ENCODE measurements at regions not wholly inside any gene's neighbourhood (a gene's known extent, or its start where the extent isn't known, plus 50 kb on each side); places are given as distances from the start of the nearest gene placed in this dataset.

DNA sequence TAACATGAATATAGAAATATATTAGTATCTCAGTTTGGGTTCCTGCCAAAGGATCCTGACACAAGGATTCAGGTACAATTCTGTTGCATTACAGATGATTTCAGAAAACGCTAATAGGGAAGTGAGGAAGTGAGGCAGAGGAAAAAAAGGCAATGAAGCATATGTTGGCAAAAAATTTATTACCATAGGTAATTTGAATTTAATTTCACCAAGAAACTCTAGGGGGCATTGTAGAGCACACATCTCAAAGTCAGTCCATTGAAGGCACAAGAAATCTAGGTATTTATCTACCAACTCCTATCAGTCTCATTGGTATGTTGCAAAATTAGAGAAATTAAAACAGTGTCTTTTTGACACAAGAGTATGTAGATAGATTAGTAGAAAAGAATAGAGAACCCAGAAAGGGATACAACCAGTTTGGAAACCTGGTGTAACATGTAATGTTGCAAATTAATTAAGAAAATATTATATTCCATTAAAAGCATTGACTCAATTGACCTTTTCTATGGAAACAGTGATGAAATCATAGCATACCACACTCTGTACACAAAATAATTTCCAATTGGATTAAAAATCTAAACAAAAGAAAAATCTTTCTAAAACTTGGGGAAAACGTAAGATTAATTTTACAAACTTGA lies 104.9 kb upstream of the SNX7 start:
- no peak for TF ChIP-seq CTCF (IDR thresholded peaks at IDR 0.05)
- TF ChIP-seq POLR2AphosphoS5 (IDR thresholded peaks at IDR 0.05) = no peak
- no peak for TF ChIP-seq POLR2A (IDR thresholded peaks at IDR 0.05)
- TF ChIP-seq EP300 (IDR thresholded peaks at IDR 0.05) = no peak
